ENCODE measurements at regions not wholly inside any gene's neighbourhood (a gene's known extent, or its start where the extent isn't known, plus 50 kb on each side); places are given as distances from the start of the nearest gene placed in this dataset.

DNA sequence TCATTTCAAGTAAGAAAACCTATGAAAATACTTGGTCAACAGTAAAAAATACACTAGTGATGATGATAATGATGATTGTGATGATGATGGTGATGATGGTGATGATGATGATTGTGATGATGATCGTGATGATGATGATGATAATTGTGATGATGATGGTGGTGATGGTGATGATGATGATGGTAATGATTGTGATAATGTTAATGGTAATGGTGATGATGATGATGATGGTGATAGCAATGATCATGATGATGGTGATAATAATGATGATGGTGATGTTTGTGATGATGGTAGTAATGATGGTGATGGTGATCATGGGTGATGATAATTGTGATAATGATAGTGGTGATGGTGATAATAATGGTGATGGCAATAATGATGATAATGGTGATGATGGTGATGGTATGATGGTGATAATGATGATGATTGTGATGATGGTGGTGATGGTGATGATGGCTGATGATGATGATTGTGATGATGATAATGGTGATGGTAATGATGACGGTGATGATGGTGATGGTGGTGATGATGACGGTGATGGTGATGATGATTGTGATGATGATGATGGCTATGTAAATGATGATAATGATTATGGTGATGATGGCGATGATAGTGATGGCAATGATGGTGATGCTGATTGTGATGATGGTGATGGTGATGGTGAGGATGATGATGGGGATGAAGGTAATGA lies 62.1 kb downstream of the VCX3A start:
- peaks cover 5% of the 10 kb centered on the region for H3K9me3 Mint-ChIP-seq
- no peaks in the 10 kb centered on the region for H3K36me3 ChIP-seq (ENCODE audit: control insufficient read depth, insufficient read depth, low read length)
- DNase-seq = no peak
- 70 to 94% methylated on average over 2 to 4 of the region's 4 CpGs for WGBS, 2 experiments (ENCODE audit: insufficient coverage in 1 of 2, insufficient read length in 1 of 2)
- H3K27ac Mint-ChIP-seq = no peak overlapping the region
- no peak overlapping the region for H3K4me3 ChIP-seq (ENCODE audit: low read length)
- H3K27me3 Mint-ChIP-seq (ENCODE audit: insufficient read depth) = no peaks in the 10 kb centered on the region
- H3K9ac ChIP-seq (ENCODE audit: extremely low read depth, low read length, poor library complexity, severe bottlenecking) = no peak overlapping the region
- no peak overlapping the region for H3K27ac ChIP-seq (ENCODE audit: low read depth, low read length)
- TF ChIP-seq, protein P1, sequence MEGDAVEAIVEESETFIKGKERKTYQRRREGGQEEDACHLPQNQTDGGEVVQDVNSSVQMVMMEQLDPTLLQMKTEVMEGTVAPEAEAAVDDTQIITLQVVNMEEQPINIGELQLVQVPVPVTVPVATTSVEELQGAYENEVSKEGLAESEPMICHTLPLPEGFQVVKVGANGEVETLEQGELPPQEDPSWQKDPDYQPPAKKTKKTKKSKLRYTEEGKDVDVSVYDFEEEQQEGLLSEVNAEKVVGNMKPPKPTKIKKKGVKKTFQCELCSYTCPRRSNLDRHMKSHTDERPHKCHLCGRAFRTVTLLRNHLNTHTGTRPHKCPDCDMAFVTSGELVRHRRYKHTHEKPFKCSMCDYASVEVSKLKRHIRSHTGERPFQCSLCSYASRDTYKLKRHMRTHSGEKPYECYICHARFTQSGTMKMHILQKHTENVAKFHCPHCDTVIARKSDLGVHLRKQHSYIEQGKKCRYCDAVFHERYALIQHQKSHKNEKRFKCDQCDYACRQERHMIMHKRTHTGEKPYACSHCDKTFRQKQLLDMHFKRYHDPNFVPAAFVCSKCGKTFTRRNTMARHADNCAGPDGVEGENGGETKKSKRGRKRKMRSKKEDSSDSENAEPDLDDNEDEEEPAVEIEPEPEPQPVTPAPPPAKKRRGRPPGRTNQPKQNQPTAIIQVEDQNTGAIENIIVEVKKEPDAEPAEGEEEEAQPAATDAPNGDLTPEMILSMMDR (conservative IDR thresholded peaks at IDR 0.05) = no peak
- H3K4me1 ChIP-seq (ENCODE audit: control insufficient read depth, insufficient read depth, low read length) = no peaks in the 10 kb centered on the region
- no peaks in the 10 kb centered on the region for H3K4me1 Mint-ChIP-seq
- no peaks in the 10 kb centered on the region for H3K27me3 ChIP-seq (ENCODE audit: control insufficient read depth, insufficient read depth, low read length, poor library complexity, severe bottlenecking)
- H3K9me3 ChIP-seq (ENCODE audit: control insufficient read depth, low read length) = peaks cover 5% of the 10 kb centered on the region
- no peaks in the 10 kb centered on the region for H3K36me3 Mint-ChIP-seq (ENCODE audit: low read depth)
- H3K4me3 Mint-ChIP-seq = no peak overlapping the region

DNA sequence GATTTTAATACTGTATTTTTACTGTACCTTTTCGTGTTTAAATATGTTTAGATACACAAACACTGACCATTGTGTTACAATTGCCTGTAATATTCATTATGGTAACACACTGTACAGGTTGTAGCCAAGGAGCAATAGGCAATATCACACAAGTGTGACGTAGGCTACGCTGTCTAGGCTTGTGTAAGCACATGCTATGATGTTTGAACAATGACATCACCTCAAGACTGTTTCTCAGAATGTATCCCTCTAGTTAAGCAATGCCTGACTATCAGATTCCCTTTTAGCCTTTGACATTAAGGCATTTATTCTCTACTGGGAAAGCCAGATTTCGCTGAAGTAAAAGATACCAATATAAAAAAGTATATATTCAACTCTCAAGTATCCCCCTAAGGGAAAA lies 66.2 kb downstream of the VCX3A start:
- Histone ChIP-seq H3K4me3 (ENCODE audit: low read length) (no peak overlapping the region), H3K9ac (ENCODE audit: extremely low read depth, low read length, poor library complexity, severe bottlenecking) (no peak overlapping the region), H3K36me3 (ENCODE audit: control insufficient read depth, insufficient read depth, low read length) (no peaks in the 10 kb centered on the region), H3K27me3 (ENCODE audit: control insufficient read depth, insufficient read depth, low read length, poor library complexity, severe bottlenecking) (no peaks in the 10 kb centered on the region), H3K4me1 (ENCODE audit: control insufficient read depth, insufficient read depth, low read length) (no peaks in the 10 kb centered on the region), H3K9me3 (ENCODE audit: control insufficient read depth, low read length) (peaks cover 5% of the 10 kb centered on the region), H3K27ac (ENCODE audit: low read depth, low read length) (no peak overlapping the region)
- DNase-seq = no peak
- 98 to 100% methylated on average over 1 to 2 of the region's 4 CpGs for WGBS, 2 experiments (ENCODE audit: insufficient coverage in 1 of 2, insufficient read length in 1 of 2)
- H3K4me3 Mint-ChIP-seq = no peak overlapping the region
- H3K9me3 Mint-ChIP-seq = peaks cover 3% of the 10 kb centered on the region
- no peaks in the 10 kb centered on the region for H3K36me3 Mint-ChIP-seq (ENCODE audit: low read depth)
- H3K27me3 Mint-ChIP-seq (ENCODE audit: insufficient read depth) = no peaks in the 10 kb centered on the region
- TF ChIP-seq, protein P1 (conservative IDR thresholded peaks at IDR 0.05) = no peak
- H3K4me1 Mint-ChIP-seq = peaks cover 2% of the 10 kb centered on the region
- H3K27ac Mint-ChIP-seq = no peak overlapping the region

DNA sequence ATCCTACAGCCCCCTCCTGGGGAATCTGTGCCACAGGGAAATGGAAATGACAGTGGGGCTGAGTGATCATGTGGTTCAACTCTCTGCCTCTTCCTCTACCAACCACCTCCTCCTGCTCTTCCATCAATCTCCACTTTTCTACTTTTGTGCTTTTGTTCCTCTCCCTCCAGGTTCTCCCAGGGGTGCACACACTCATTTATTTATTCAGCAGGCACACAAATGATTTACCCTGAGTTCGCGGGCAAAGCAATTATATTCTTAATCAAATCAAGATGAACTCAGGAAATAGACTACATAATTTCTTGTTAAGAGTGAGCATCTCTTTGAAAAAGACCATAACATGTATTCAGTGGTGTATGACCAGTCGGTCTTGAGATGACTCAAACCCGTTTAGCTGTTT lies 69.2 kb downstream of the VCX3A start:
- Mint-ChIP-seq H3K27me3 (ENCODE audit: insufficient read depth) (no peaks in the 10 kb centered on the region), H3K9me3 (no peaks in the 10 kb centered on the region), H3K4me1 (peaks cover 26% of the 10 kb centered on the region), H3K4me3 (no peak overlapping the region), H3K36me3 (ENCODE audit: low read depth) (no peaks in the 10 kb centered on the region), H3K27ac (no peak overlapping the region)
- DNase-seq = no peak
- Histone ChIP-seq H3K4me1 (ENCODE audit: control insufficient read depth, insufficient read depth, low read length) (no peaks in the 10 kb centered on the region), H3K4me3 (ENCODE audit: low read length) (no peak overlapping the region), H3K27ac (ENCODE audit: low read depth, low read length) (no peak overlapping the region), H3K9ac (ENCODE audit: extremely low read depth, low read length, poor library complexity, severe bottlenecking) (no peak overlapping the region), H3K27me3 (ENCODE audit: control insufficient read depth, insufficient read depth, low read length, poor library complexity, severe bottlenecking) (no peaks in the 10 kb centered on the region), H3K36me3 (ENCODE audit: control insufficient read depth, insufficient read depth, low read length) (no peaks in the 10 kb centered on the region), H3K9me3 (ENCODE audit: control insufficient read depth, low read length) (no peaks in the 10 kb centered on the region)
- WGBS, 2 experiments (ENCODE audit: insufficient coverage in 1 of 2, insufficient read length in 1 of 2) = 83% methylated on average over 4 of the region's 4 CpGs; no CpG with 5 or more reads in 1 of the 2 experiments
- TF ChIP-seq, protein P1 (conservative IDR thresholded peaks at IDR 0.05) = no peak

Measured in endodermal cell (in vitro differentiated cells).